HG02798 (cell line): ENCODE measurements at regions not wholly inside any gene's neighbourhood (a gene's known extent, or its start where the extent isn't known, plus 50 kb on each side); places are given as distances from the start of the nearest gene placed in this dataset.
"Not testable (repeated sequence)": the region's sequence is repeated elsewhere in the genome, so short reads cannot be mapped to it uniquely, and the experiment has no call there.

Experiments used
- ATAC-seq: cut with Tn5 transposase; IDR thresholded peaks from one replicate; pipeline ENCODE4 v1.9.1; 2021; ENCODE audit warnings: mild to moderate bottlenecking; ENCODE audit not compliant: unreplicated experiment, poor library complexity

GRCh38 chr11:29125606-29126005 lies 891.2 kb downstream of the KCNA4 start:
- ATAC-seq: no peak

- no peak for ATAC-seq
Measured at GRCh38 chr11:29124470-29124869, 892.4 kb downstream of the KCNA4 start.

DNA sequence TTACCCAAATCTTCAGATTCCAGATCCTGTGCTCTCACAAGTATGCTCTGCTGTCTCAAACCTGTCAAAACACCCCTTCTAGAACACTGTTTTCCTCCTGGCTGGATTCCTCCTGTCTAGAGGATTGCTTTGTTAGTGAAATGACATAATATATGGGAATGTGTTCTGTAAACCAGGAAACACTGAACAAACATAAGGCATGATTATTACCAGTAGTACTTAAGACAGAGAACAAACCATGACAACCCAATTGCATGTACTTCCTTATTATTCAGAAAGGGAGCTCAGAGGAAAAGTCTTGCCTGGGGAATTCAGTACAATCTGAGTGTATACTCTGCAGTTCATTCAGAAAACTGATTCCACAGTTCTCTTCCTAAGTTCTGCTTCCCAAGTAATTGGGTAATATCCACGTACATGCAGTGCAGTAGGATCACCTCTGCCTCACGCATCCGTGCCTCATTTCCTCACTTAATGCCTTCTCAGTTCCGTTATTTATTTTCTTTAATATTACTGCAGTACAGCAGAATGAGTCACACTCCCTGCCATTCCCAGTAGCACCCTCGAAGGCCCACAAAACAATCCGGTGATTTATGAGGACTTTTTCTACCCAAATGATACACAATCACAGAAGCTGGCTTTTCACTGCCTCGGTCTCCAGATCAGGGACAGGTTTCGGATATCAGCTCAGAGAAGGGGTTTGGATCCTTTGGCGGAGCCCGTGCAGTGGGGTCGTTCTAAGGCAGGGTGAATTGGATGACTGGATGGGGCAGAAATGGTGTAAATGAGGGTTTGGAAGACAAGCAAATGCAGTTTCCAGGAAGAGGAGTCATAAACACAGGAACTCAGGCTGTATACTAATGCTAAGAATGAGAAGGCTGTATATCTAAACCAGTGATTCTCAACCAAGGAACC lies 896.9 kb downstream of the KCNA4 start:
- ATAC-seq: no peak

DNA sequence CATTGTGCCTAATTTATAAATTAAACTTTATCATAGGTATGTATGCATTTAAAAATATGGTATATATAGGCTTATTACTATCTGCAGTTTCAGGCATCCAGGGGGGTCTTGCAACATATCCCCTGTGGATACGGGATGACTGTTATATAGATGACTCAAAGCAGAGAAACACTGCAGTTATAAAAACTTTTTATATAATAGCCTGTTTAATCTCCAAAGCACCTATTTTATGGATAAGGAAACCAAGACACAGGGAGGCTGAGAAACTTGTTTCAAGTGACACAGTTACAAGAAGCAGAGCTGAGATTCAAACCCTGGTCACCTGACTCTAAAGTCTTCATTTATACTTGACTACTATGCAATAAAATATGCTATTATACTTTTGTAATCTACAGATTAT lies 897.7 kb downstream of the KCNA4 start:
- ATAC-seq: no peak

GRCh38 chr11:29100967-29101366 lies 915.9 kb downstream of the KCNA4 start:
- no peak for ATAC-seq

DNA sequence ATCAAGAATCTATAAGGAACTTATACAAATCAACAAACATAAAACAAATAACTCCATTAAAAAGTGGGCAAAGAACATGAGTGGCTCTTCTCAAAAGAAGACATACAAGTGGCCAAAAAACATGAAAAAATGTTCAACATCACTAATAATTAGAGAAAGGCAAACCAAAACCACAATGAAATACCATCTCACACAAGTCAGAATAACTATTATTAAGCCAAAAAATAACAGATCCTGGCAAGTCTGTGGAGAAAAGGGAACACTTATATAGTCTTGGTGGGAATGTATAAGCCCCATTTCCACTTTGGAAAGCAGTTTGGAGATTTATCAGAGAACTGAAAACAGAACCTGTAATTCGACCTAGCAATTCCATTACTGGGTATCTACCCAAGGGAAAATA lies 921.0 kb downstream of the KCNA4 start:
- no peak for ATAC-seq

DNA sequence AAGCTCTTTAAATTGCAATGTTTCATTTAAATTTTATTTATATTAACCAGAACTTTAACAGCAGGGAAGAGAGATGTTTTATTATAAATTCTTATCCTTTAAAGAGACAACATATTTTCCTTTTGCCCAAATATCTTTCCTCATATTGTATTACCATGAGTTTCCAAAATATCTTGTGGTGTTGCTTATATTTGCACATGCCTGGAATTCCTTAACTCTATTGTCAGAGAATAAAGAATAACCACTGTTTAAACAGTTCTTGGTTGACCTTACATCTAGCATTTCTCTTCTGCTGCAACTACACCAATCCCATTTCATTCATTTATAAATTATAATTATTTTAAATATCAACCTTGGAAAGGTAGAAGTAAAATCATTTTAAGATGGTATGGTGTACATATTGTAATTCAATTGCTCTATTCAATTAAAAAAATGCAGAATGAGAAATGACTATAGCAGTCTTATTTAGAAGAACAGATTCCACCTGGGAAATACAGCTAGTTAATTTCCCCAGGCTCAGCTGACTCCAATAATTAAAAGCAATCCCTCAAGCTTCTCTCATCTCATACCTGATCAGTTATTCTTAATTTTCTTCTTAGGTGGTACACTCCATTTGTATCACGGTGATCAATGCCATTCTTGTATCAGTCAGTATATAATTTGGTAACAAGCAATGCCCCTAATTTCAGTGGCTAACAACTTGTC lies 923.3 kb downstream of the KCNA4 start:
- no peak for ATAC-seq

DNA sequence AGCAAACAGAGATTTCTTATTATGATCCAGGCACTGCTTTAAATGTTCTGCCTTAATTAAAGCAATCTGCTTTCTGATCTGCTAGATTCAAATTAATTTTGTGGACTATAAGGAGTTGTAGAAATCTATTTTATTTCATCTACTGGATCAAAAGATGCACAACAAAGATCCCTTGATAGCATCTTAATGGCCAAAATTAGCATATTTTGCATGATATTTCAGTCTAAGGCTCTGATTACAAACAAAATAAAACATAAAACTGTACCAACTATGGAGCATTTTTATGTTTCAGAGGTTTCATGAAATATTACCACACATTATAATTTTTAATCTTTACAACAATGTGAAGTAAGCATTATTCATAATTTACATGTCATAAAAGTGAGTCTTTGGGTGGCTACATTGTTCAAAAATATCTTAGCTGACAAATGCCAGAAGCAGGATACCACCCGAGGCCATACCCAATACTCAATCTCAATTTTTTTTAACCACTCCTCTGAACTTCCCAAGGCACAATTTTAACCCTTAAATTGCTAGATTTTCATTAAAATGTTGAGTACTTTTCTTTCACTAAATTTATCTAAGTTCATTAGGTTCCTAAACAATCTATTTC lies 929.5 kb downstream of the KCNA4 start:
- ATAC-seq: no peak

DNA sequence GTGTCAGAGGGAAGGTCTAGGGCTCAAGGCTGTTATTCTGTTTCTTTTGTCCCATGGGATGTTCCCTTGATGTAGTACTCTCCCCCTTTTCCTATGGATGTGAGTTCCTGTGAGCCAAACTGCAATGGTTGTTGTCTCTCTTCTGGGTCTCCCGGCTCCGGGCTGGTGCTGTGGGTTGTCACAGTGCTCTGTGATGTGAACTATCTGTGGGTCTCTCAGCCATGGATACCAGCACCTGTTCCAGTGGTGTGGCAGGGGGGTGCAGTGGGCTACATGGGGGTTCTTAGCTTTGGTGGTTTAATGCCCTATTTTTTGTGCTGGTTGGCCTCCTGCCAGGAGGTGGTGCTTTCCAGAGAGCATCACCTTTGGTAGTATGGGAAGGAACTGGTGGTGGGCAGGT lies 941.1 kb downstream of the KCNA4 start:
- no peak for ATAC-seq

DNA sequence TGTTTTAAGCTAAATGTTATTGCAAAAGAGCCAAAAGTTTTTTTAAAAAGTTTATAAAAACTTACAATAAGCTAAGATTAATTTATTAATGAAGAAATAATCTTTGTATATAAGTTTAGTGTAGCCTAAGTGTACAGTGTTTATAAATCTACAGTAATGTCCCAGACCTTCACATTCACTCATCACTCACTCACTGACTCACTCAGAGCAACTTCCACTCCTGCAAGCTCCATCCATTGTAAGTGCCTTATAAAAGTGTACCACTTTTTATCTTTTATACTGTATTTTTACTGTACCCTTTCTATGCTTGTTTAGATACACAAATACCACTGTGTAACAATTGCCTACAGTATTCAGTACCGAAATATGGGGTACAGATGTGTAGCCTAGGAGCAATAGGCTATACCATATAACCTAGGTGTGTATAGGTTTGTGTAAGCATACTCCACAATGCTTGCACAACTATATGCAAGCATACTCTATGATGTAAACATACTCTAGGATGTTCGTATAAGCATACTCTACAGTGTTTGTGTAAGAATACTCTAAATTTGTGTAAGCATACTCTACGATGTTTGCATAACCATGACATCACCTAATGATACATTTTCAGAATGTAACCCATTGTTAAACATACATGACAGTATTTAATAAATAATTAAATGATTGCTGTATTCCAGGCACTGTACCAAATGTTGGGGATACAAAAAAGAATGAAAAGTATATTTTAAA lies 953.0 kb downstream of the KCNA4 start:
- ATAC-seq: no peak

- ATAC-seq: no peak
Measured at GRCh38 chr11:29061452-29061851, 953.3 kb downstream of the METTL15 start.

- not testable (repeated sequence) for ATAC-seq
Measured at GRCh38 chr11:29056487-29056886, 948.3 kb downstream of the METTL15 start.

- no peak for ATAC-seq
Measured at GRCh38 chr11:29051935-29052334, 943.7 kb downstream of the METTL15 start.

- ATAC-seq: not testable (repeated sequence)
Measured at GRCh38 chr11:29050962-29051361, 942.8 kb downstream of the METTL15 start.

DNA sequence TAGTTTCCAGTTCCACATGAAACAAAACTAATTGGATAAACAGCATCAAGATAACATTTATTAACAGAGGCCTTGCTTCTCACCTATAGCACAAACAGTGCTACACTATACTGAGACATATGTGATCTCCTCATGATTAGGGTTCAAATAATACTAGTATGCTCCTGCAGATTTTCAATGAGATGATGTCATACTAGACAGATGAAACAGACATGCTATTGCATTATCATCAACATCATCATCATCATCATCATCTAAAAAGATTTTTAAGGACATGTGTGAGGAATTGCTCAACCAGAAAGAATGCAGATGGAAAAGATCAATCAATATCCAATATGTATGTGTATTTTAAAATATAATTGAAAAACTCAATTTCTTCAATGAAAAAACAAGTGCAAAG lies 932.3 kb downstream of the METTL15 start:
- no peak for ATAC-seq

DNA sequence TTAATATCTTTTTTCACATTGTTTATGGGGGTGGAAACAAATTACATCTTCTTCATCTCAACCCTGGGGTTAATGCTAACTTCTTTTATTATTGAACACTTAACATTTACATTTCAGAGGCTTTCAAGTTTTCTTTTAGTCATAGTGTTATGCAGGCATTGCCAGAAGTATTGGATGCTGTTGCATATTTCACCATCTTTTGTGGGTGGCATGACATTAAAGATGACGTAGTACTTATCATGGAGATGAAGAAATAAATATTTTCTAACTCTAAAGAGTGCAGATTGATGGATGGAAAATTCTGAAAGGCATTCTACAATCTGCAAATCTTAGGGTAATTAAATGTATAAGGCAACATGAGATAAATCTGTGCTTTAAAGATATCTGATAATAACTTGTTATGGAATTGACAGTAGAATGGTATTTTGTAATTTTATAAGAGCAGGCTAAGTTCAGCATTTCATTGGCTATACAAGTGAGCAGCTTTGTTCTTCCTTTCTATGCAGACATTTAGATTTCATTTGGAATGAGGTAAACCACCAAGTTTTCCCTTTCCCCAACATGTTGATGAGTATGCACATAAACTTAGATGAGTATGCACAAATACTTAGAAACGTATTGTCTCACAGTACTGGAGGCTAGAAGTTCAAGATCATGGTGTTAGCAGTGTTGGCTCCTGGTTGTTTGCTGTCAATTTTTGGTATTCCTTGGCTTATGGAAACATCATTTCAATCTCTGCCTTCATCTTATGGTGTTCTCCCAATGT lies 924.4 kb downstream of the METTL15 start:
- ATAC-seq: no peak

GRCh38 chr11:29029452-29029851 lies 921.3 kb downstream of the METTL15 start:
- ATAC-seq: no peak

GRCh38 chr11:29027436-29027835 lies 919.2 kb downstream of the METTL15 start:
- ATAC-seq: no peak

- no peak for ATAC-seq
Measured at GRCh38 chr11:29026286-29026685, 918.1 kb downstream of the METTL15 start.

- no peak for ATAC-seq
Measured at GRCh38 chr11:29025001-29025400, 916.8 kb downstream of the METTL15 start.
